ENCODE measurements at regions not wholly inside any gene's neighbourhood (a gene's known extent, or its start where the extent isn't known, plus 50 kb on each side); places are given as distances from the start of the nearest gene placed in this dataset.

- FAIRE-seq (no peak), DNase-seq (ENCODE audit: low read depth in 1 of 2, low spot score in 1 of 2) (no peak), ATAC-seq (no peak)
- WGBS (ENCODE audit: missing lambda C conversion rate), result 93% methylated on average over 30 of the region's 32 CpGs
- Histone ChIP-seq H3K4me2 (no peak overlapping the region), H3K27ac (no peak overlapping the region), H3K4me1 (no peaks in the 10 kb centered on the region), H3K4me3 (no peak overlapping the region), H3K9me3 (no peaks in the 10 kb centered on the region)
- POLR2A ChIA-PET, result interaction anchor here (0.7 kb wide), 1 partner anchor 264 kb away, joined by 4 read pairs; no protein-coding TSS in a partner anchor
- CTCF ChIA-PET, result no interaction called here
- no peak for TF ChIP-seq BHLHE40 (IDR thresholded peaks at IDR 0.05; ENCODE audit: low read depth, low read length)
- TF ChIP-seq HES2 (IDR thresholded peaks at IDR 0.05), result no peak
- TF ChIP-seq HDAC2 (IDR thresholded peaks at IDR 0.05), result no peak
- TF ChIP-seq POLR2AphosphoS2 (conservative IDR thresholded peaks at IDR 0.05; ENCODE audit: low read length), result no peak
- no peak for TF ChIP-seq TFCP2L1 (CRISPR knock-in tag; IDR thresholded peaks at IDR 0.05)
- TF ChIP-seq, protein P1, sequence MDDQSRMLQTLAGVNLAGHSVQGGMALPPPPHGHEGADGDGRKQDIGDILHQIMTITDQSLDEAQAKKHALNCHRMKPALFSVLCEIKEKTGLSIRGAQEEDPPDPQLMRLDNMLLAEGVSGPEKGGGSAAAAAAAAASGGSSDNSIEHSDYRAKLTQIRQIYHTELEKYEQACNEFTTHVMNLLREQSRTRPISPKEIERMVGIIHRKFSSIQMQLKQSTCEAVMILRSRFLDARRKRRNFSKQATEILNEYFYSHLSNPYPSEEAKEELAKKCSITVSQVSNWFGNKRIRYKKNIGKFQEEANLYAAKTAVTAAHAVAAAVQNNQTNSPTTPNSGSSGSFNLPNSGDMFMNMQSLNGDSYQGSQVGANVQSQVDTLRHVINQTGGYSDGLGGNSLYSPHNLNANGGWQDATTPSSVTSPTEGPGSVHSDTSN (IDR thresholded peaks at IDR 0.05), result no peak
- no peak for TF ChIP-seq MYC (IDR thresholded peaks at IDR 0.05; ENCODE audit: borderline replicate concordance, low read length)
- TF ChIP-seq, protein P2, sequence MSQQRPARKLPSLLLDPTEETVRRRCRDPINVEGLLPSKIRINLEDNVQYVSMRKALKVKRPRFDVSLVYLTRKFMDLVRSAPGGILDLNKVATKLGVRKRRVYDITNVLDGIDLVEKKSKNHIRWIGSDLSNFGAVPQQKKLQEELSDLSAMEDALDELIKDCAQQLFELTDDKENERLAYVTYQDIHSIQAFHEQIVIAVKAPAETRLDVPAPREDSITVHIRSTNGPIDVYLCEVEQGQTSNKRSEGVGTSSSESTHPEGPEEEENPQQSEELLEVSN (IDR thresholded peaks at IDR 0.05; ENCODE audit: borderline replicate concordance, low read depth), result no peak
These were observed 127.8 kb downstream of the HFE start for GRCh38 chr6:26214803-26215584.

GRCh38 chr6:26215585-26216358 lies 128.5 kb downstream of the HFE start:
- no peak overlapping the region for H3K27ac ChIP-seq
- no peak for TF ChIP-seq FOSL2 (IDR thresholded peaks at IDR 0.05)
- TF ChIP-seq FOSL2 (CRISPR knock-in tag; IDR thresholded peaks at IDR 0.05), result no peak
- no peak for TF ChIP-seq EP300 (IDR thresholded peaks at IDR 0.05)
- TF ChIP-seq BCL3 (IDR thresholded peaks at IDR 0.05), result no peak
- TF ChIP-seq, protein P3, sequence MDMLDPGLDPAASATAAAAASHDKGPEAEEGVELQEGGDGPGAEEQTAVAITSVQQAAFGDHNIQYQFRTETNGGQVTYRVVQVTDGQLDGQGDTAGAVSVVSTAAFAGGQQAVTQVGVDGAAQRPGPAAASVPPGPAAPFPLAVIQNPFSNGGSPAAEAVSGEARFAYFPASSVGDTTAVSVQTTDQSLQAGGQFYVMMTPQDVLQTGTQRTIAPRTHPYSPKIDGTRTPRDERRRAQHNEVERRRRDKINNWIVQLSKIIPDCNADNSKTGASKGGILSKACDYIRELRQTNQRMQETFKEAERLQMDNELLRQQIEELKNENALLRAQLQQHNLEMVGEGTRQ (IDR thresholded peaks at IDR 0.05), result no peak
- TF ChIP-seq, protein P4, sequence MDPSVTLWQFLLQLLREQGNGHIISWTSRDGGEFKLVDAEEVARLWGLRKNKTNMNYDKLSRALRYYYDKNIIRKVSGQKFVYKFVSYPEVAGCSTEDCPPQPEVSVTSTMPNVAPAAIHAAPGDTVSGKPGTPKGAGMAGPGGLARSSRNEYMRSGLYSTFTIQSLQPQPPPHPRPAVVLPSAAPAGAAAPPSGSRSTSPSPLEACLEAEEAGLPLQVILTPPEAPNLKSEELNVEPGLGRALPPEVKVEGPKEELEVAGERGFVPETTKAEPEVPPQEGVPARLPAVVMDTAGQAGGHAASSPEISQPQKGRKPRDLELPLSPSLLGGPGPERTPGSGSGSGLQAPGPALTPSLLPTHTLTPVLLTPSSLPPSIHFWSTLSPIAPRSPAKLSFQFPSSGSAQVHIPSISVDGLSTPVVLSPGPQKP (IDR thresholded peaks at IDR 0.05; ENCODE audit: low read depth, low read length), result no peak
- no peak for TF ChIP-seq CEBPB (IDR thresholded peaks at IDR 0.05)
- TF ChIP-seq MAZ (IDR thresholded peaks at IDR 0.05; ENCODE audit: borderline replicate concordance, low read depth, low read length), result no peak
- TF ChIP-seq JUN (IDR thresholded peaks at IDR 0.05), result no peak
- TF ChIP-seq ZC3H11A (IDR thresholded peaks at IDR 0.05), result no peak
- no peak for TF ChIP-seq SREBF2 (IDR thresholded peaks at IDR 0.05)
- TF ChIP-seq FOXS1 (CRISPR knock-in tag; IDR thresholded peaks at IDR 0.05), result no peak
- TF ChIP-seq, protein P1 (IDR thresholded peaks at IDR 0.05), result no peak
- no peak for TF ChIP-seq HMGXB4 (CRISPR knock-in tag; IDR thresholded peaks at IDR 0.05; ENCODE audit: borderline replicate concordance)
- TF ChIP-seq, protein P5, sequence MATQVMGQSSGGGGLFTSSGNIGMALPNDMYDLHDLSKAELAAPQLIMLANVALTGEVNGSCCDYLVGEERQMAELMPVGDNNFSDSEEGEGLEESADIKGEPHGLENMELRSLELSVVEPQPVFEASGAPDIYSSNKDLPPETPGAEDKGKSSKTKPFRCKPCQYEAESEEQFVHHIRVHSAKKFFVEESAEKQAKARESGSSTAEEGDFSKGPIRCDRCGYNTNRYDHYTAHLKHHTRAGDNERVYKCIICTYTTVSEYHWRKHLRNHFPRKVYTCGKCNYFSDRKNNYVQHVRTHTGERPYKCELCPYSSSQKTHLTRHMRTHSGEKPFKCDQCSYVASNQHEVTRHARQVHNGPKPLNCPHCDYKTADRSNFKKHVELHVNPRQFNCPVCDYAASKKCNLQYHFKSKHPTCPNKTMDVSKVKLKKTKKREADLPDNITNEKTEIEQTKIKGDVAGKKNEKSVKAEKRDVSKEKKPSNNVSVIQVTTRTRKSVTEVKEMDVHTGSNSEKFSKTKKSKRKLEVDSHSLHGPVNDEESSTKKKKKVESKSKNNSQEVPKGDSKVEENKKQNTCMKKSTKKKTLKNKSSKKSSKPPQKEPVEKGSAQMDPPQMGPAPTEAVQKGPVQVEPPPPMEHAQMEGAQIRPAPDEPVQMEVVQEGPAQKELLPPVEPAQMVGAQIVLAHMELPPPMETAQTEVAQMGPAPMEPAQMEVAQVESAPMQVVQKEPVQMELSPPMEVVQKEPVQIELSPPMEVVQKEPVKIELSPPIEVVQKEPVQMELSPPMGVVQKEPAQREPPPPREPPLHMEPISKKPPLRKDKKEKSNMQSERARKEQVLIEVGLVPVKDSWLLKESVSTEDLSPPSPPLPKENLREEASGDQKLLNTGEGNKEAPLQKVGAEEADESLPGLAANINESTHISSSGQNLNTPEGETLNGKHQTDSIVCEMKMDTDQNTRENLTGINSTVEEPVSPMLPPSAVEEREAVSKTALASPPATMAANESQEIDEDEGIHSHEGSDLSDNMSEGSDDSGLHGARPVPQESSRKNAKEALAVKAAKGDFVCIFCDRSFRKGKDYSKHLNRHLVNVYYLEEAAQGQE (IDR thresholded peaks at IDR 0.05), result no peak

More at GRCh38 chr6:26215585-26216358, 128.5 kb downstream of the HFE start:
- WGBS (ENCODE audit: missing lambda C conversion rate), result 92% methylated on average over 31 of the region's 31 CpGs
- no peak for DNase-seq (ENCODE audit: low read depth in 1 of 2, low spot score in 1 of 2)
- Histone ChIP-seq H3K4me3 (no peak overlapping the region), H3K4me1 (no peaks in the 10 kb centered on the region), H3K4me2 (no peak overlapping the region), H3K9me3 (no peaks in the 10 kb centered on the region)
- no peak for FAIRE-seq
- ChIA-PET POLR2A (interaction anchor here (1.6 kb wide), 1 partner anchor 18 kb away, joined by 5 read pairs; no protein-coding TSS in a partner anchor), CTCF (interaction anchor here (0.9 kb wide), 1 partner anchor 34 kb away, joined by 4 read pairs; a partner anchor contains a TSS)
- no peak for ATAC-seq

All from A549 (cell line).